ENCODE measurements at regions not wholly inside any gene's neighbourhood (a gene's known extent, or its start where the extent isn't known, plus 50 kb on each side); places are given as distances from the start of the nearest gene placed in this dataset.

GRCh38 chr15:26477044-26477443 lies 295.8 kb downstream of the GABRB3 start:
- ChIA-PET POLR2A (ENCODE audit: unreplicated experiment) (no interaction called here), CTCF (no interaction called here)
- no peak overlapping the region for H2AFZ ChIP-seq
- DNase-seq: no peak
- no peaks in the 10 kb centered on the region for H3K36me3 ChIP-seq (ENCODE audit: low read depth)
- BruUV-seq (replicated peaks): no TSS peak
- H3K27ac ChIP-seq: no peak overlapping the region
- no peaks in the 10 kb centered on the region for H3K79me2 ChIP-seq (ENCODE audit: low read depth)
- H3K4me1 ChIP-seq (replicated peaks; ENCODE audit: insufficient read depth): no peaks in the 10 kb centered on the region
- intact Hi-C loops (cut with micrococcal nuclease; ENCODE audit: unreplicated experiment): no loop called here
- H3F3A ChIP-seq (ENCODE audit: insufficient read depth, low read depth): no peaks in the 10 kb centered on the region
- H3K9me3 ChIP-seq (ENCODE audit: insufficient read depth, low read depth): no peaks in the 10 kb centered on the region
- TF ChIP-seq, protein P1, sequence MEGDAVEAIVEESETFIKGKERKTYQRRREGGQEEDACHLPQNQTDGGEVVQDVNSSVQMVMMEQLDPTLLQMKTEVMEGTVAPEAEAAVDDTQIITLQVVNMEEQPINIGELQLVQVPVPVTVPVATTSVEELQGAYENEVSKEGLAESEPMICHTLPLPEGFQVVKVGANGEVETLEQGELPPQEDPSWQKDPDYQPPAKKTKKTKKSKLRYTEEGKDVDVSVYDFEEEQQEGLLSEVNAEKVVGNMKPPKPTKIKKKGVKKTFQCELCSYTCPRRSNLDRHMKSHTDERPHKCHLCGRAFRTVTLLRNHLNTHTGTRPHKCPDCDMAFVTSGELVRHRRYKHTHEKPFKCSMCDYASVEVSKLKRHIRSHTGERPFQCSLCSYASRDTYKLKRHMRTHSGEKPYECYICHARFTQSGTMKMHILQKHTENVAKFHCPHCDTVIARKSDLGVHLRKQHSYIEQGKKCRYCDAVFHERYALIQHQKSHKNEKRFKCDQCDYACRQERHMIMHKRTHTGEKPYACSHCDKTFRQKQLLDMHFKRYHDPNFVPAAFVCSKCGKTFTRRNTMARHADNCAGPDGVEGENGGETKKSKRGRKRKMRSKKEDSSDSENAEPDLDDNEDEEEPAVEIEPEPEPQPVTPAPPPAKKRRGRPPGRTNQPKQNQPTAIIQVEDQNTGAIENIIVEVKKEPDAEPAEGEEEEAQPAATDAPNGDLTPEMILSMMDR (conservative IDR thresholded peaks at IDR 0.05): no peak
- no peak for TF ChIP-seq EZH2 (IDR thresholded peaks at IDR 0.05; ENCODE audit: low read depth)
- no peak overlapping the region for H3K4me3 ChIP-seq
- no peaks in the 10 kb centered on the region for H4K20me1 ChIP-seq (ENCODE audit: insufficient read depth)
- no peaks in the 10 kb centered on the region for H3K27me3 ChIP-seq (ENCODE audit: insufficient read depth, low read depth)
- H3K9me2 ChIP-seq (ENCODE audit: insufficient read depth): no peaks in the 10 kb centered on the region
- H3K4me2 ChIP-seq: no peak overlapping the region

DNA sequence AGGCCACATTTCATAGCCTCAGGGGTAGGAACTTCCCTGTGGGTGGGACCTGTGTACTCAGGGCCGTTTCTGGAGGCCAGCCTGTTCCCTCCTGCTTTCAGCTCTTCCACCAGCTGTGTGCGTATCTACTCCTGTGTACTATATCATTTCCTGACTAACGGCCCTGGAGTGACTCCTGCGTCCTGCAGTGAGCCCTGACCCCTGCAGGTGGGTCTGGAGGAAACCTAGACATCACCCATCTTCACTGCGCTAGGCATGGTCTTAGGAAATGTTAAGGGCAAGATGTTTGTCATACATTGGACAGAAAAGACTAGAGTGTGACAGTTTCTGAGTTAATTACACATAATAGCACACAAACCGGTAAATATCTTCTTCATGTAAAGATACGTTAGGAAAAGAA lies 297.3 kb downstream of the GABRB3 start:
- H4K20me1 ChIP-seq (ENCODE audit: insufficient read depth): no peaks in the 10 kb centered on the region
- TF ChIP-seq, protein P1 (conservative IDR thresholded peaks at IDR 0.05): no peak
- no peak for TF ChIP-seq EZH2 (IDR thresholded peaks at IDR 0.05; ENCODE audit: low read depth)
- H3K27ac ChIP-seq: no peak overlapping the region
- DNase-seq: no peak
- H3K9me3 ChIP-seq (ENCODE audit: insufficient read depth, low read depth): no peaks in the 10 kb centered on the region
- no peak overlapping the region for H3K4me2 ChIP-seq
- H3K79me2 ChIP-seq (ENCODE audit: low read depth): no peaks in the 10 kb centered on the region
- intact Hi-C loops (cut with micrococcal nuclease; ENCODE audit: unreplicated experiment): no loop called here
- no TSS peak for BruUV-seq (replicated peaks)
- H3K9me2 ChIP-seq (ENCODE audit: insufficient read depth): no peaks in the 10 kb centered on the region
- CTCF ChIA-PET: no interaction called here
- POLR2A ChIA-PET (ENCODE audit: unreplicated experiment): no interaction called here
- no peaks in the 10 kb centered on the region for H3K27me3 ChIP-seq (ENCODE audit: insufficient read depth, low read depth)
- H3K36me3 ChIP-seq (ENCODE audit: low read depth): no peaks in the 10 kb centered on the region
- H2AFZ ChIP-seq: no peak overlapping the region
- no peaks in the 10 kb centered on the region for H3K4me1 ChIP-seq (replicated peaks; ENCODE audit: insufficient read depth)
- H3F3A ChIP-seq (ENCODE audit: insufficient read depth, low read depth): no peaks in the 10 kb centered on the region
- no peak overlapping the region for H3K4me3 ChIP-seq

- H3K27me3 ChIP-seq (ENCODE audit: insufficient read depth, low read depth): no peaks in the 10 kb centered on the region
- H3K4me2 ChIP-seq: no peak overlapping the region
- H3K9me3 ChIP-seq (ENCODE audit: insufficient read depth, low read depth): no peaks in the 10 kb centered on the region
- no peaks in the 10 kb centered on the region for H3K9me2 ChIP-seq (ENCODE audit: insufficient read depth)
- H3K4me1 ChIP-seq (replicated peaks; ENCODE audit: insufficient read depth): no peaks in the 10 kb centered on the region
- H3K36me3 ChIP-seq (ENCODE audit: low read depth): no peaks in the 10 kb centered on the region
- intact Hi-C loops (cut with micrococcal nuclease; ENCODE audit: unreplicated experiment): no loop called here
- ChIA-PET CTCF (no interaction called here), POLR2A (ENCODE audit: unreplicated experiment) (no interaction called here)
- H4K20me1 ChIP-seq (ENCODE audit: insufficient read depth): no peaks in the 10 kb centered on the region
- no peaks in the 10 kb centered on the region for H3K79me2 ChIP-seq (ENCODE audit: low read depth)
- no peaks in the 10 kb centered on the region for H3F3A ChIP-seq (ENCODE audit: insufficient read depth, low read depth)
- no TSS peak for BruUV-seq (replicated peaks)
- DNase-seq: no peak
- no peak overlapping the region for H3K4me3 ChIP-seq
- H3K27ac ChIP-seq: no peak overlapping the region
- no peak for TF ChIP-seq EZH2 (IDR thresholded peaks at IDR 0.05; ENCODE audit: low read depth)
- TF ChIP-seq, protein P1 (conservative IDR thresholded peaks at IDR 0.05): no peak
- no peak overlapping the region for H2AFZ ChIP-seq
Measured at GRCh38 chr15:26472661-26473060, 300.2 kb downstream of the GABRB3 start.

Data from PC-9 (cell line).